ENCODE measurements at regions not wholly inside any gene's neighbourhood (a gene's known extent, or its start where the extent isn't known, plus 50 kb on each side); places are given as distances from the start of the nearest gene placed in this dataset.

GRCh38 chr1:91123319-91123718, 101.5 kb upstream of the ZNF644 start:
- Histone ChIP-seq H3K27ac (ENCODE audit: extremely low read depth, low read depth, low read length) (no peak overlapping the region), H3K9me3 (replicated peaks; ENCODE audit: control insufficient read depth, insufficient read depth, low read depth, low read length) (no peaks in the 10 kb centered on the region), H3K4me1 (replicated peaks in 1 of 2; ENCODE audit: control insufficient read depth in 2 of 2, insufficient read depth in 2 of 2, low read length in 2 of 2) (no peaks in the 10 kb centered on the region), H2AFZ (ENCODE audit: low read depth, low read length) (no peak overlapping the region), H3K27me3 (ENCODE audit: control insufficient read depth in 2 of 2, insufficient read depth in 2 of 2, low read length in 2 of 2) (peaks cover 0 to 5% of the 10 kb centered on the region in 2 experiments; a peak in 1 of 5 replicates), H3K4me2 (ENCODE audit: insufficient read depth, low read length) (no peak overlapping the region), H3K9me1 (ENCODE audit: control insufficient read depth, insufficient read depth, low read length) (no peaks in the 10 kb centered on the region), H4K20me1 (replicated peaks; ENCODE audit: control insufficient read depth, insufficient read depth, low read length) (no peaks in the 10 kb centered on the region), H3K79me2 (ENCODE audit: control insufficient read depth, insufficient read depth, low read length) (no peaks in the 10 kb centered on the region), H3K36me3 (ENCODE audit: control insufficient read depth, insufficient read depth, low read length) (no peaks in the 10 kb centered on the region), H3K4me3 (no peak overlapping the region), H3K9ac (ENCODE audit: insufficient read depth in 1 of 2, low read depth in 2 of 2, low read length in 2 of 2) (no peak overlapping the region)
- intact Hi-C loops (cut with micrococcal nuclease): no loop called here
- DNase-seq (ENCODE audit: extremely low read depth in 1 of 4, low spot score in 3 of 4): no peak
- POLR2A ChIA-PET: no interaction called here
- 0% methylated on average over 2 of the region's 2 CpGs for WGBS (ENCODE audit: insufficient coverage, low coverage, missing lambda C conversion rate)
- in situ Hi-C loops (cut with MboI): no loop called here
- FAIRE-seq: no peak
- BruUV-seq (replicated peaks): no TSS peak
- ATAC-seq: no peak
- TF ChIP-seq ZNF512 (tag; IDR thresholded peaks at IDR 0.05) (peak; percentile 50; the same call in 1 of the 2 replicates), ZNF830 (CRISPR knock-in tag; IDR thresholded peaks at IDR 0.05) (no peak)
- CTCF ChIA-PET (ENCODE audit: low intra/inter-chr PET ratio): no interaction called here

GRCh38 chr1:91122106-91122717, 100.4 kb upstream of the ZNF644 start:
- no peak overlapping the region for H3K9ac ChIP-seq (ENCODE audit: insufficient read depth in 1 of 2, low read depth in 2 of 2, low read length in 2 of 2)
- no peak overlapping the region for H3K4me3 ChIP-seq
- H3K27ac ChIP-seq (ENCODE audit: extremely low read depth, low read depth, low read length): no peak overlapping the region
- 0% methylated on average over 2 of the region's 2 CpGs for WGBS (ENCODE audit: insufficient coverage, low coverage, missing lambda C conversion rate)
- no peaks in the 10 kb centered on the region for H3K9me1 ChIP-seq (ENCODE audit: control insufficient read depth, insufficient read depth, low read length)
- H3K4me1 ChIP-seq (replicated peaks in 1 of 2; ENCODE audit: control insufficient read depth in 2 of 2, insufficient read depth in 2 of 2, low read length in 2 of 2): no peaks in the 10 kb centered on the region
- no peak overlapping the region for H2AFZ ChIP-seq (ENCODE audit: low read depth, low read length)
- ChIA-PET CTCF (ENCODE audit: low intra/inter-chr PET ratio) (no interaction called here), POLR2A (interaction anchor here (0.7 kb wide), 1 partner anchor 1176 kb away, joined by 3 read pairs; no protein-coding TSS in a partner anchor)
- no peaks in the 10 kb centered on the region for H3K79me2 ChIP-seq (ENCODE audit: control insufficient read depth, insufficient read depth, low read length)
- ATAC-seq: no peak
- no peak for FAIRE-seq
- in situ Hi-C loops (cut with MboI): no loop called here
- no peaks in the 10 kb centered on the region for H3K36me3 ChIP-seq (ENCODE audit: control insufficient read depth, insufficient read depth, low read length)
- peaks cover 0 to 5% of the 10 kb centered on the region in 2 experiments; a peak in 2 of 5 replicates for H3K27me3 ChIP-seq (ENCODE audit: control insufficient read depth in 2 of 2, insufficient read depth in 2 of 2, low read length in 2 of 2)
- no peak for DNase-seq (ENCODE audit: extremely low read depth in 1 of 4, low spot score in 3 of 4)
- intact Hi-C loops (cut with micrococcal nuclease): no loop called here
- no peak overlapping the region for H3K4me2 ChIP-seq (ENCODE audit: insufficient read depth, low read length)
- no peaks in the 10 kb centered on the region for H4K20me1 ChIP-seq (replicated peaks; ENCODE audit: control insufficient read depth, insufficient read depth, low read length)
- no peaks in the 10 kb centered on the region for H3K9me3 ChIP-seq (replicated peaks; ENCODE audit: control insufficient read depth, insufficient read depth, low read depth, low read length)
- no TSS peak for BruUV-seq (replicated peaks)
- TF ChIP-seq ZSCAN32 (CRISPR knock-in tag; IDR thresholded peaks at IDR 0.05): no peak
- TF ChIP-seq DACH1 (IDR thresholded peaks at IDR 0.05; ENCODE audit: partially characterized antibody): no peak
- no peak for TF ChIP-seq HLTF (IDR thresholded peaks at IDR 0.05)
- TF ChIP-seq, protein P1, sequence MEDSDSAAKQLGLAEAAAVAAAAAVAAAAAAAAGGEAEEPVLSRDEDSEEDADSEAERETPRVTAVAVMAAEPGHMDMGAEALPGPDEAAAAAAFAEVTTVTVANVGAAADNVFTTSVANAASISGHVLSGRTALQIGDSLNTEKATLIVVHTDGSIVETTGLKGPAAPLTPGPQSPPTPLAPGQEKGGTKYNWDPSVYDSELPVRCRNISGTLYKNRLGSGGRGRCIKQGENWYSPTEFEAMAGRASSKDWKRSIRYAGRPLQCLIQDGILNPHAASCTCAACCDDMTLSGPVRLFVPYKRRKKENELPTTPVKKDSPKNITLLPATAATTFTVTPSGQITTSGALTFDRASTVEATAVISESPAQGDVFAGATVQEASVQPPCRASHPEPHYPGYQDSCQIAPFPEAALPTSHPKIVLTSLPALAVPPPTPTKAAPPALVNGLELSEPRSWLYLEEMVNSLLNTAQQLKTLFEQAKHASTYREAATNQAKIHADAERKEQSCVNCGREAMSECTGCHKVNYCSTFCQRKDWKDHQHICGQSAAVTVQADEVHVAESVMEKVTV (CRISPR knock-in tag; IDR thresholded peaks at IDR 0.05): no peak
- TF ChIP-seq, protein P2, sequence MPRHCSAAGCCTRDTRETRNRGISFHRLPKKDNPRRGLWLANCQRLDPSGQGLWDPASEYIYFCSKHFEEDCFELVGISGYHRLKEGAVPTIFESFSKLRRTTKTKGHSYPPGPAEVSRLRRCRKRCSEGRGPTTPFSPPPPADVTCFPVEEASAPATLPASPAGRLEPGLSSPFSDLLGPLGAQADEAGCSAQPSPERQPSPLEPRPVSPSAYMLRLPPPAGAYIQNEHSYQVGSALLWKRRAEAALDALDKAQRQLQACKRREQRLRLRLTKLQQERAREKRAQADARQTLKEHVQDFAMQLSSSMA (CRISPR knock-in tag; IDR thresholded peaks at IDR 0.05): no peak
- no peak for TF ChIP-seq SNIP1 (IDR thresholded peaks at IDR 0.05; ENCODE audit: low read depth)
- TF ChIP-seq ZNF436 (CRISPR knock-in tag; IDR thresholded peaks at IDR 0.05): no peak
- no peak for TF ChIP-seq ATF2 (CRISPR knock-in tag; IDR thresholded peaks at IDR 0.05)

All from K562 (cell line).